ENCODE measurements at regions not wholly inside any gene's neighbourhood (a gene's known extent, or its start where the extent isn't known, plus 50 kb on each side); places are given as distances from the start of the nearest gene placed in this dataset.

DNA sequence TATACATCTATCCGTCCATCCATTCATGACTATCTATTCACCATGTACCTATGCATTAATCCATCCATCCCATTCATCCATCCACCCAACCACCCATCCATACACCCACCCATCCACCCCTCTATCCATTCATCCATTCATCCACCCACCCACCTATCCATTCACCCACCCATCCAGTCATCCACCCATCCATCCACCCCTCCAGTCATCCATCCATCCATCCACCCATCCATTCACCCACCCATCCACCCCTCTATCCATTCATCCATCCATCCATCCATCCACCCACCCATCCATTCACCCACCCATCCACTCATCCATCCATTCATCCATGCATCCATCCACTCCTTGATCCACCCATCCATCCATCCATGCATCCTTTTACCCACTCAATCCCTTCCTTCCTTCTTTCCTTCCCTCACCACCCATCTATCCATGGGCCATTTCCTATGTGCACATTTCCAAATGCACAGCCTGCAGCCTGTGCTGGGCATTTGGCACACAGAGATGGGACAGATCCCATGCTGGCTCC lies 100.8 kb upstream of the ADRA2C start:
- Histone ChIP-seq H3K36me3 (replicated peaks in 1 of 2; ENCODE audit: control insufficient read depth in 1 of 2, insufficient read depth in 2 of 2, low read length in 2 of 2) (no peaks in the 10 kb centered on the region), H3K27ac (ENCODE audit: extremely low read length, insufficient read depth, low read length) (no peak overlapping the region), H2AFZ (ENCODE audit: low read length) (no peak overlapping the region), H4K20me1 (ENCODE audit: insufficient read depth, low read length) (no peaks in the 10 kb centered on the region), H3K27me3 (ENCODE audit: control insufficient read depth in 1 of 2, insufficient read depth in 2 of 2, low read length in 2 of 2) (peaks cover 13 to 51% of the 10 kb centered on the region in 2 experiments; a peak in 4 of 5 replicates), H3K9ac (ENCODE audit: insufficient read depth, low read depth, low read length) (no peak overlapping the region), H3K4me3 (replicated peaks in 1 of 3; ENCODE audit: insufficient read depth in 1 of 3, low read depth in 2 of 3, low read length in 3 of 3) (no peak overlapping the region), H3K4me2 (ENCODE audit: low read depth, low read length) (no peak overlapping the region), H3K79me2 (ENCODE audit: insufficient read depth, low read length) (no peaks in the 10 kb centered on the region), H3K9me3 (ENCODE audit: low read length) (peaks cover 13% of the 10 kb centered on the region), H3K4me1 (ENCODE audit: insufficient read depth, low read length) (no peaks in the 10 kb centered on the region)
- POLR2A ChIA-PET = no interaction called here
- no peak for DNase-seq (ENCODE audit: low spot score)
- in situ Hi-C loops (cut with HindIII; ENCODE audit: extremely low pct_ligation_motif_present, low pct_unique_long_range_greater_than_20kb) = no loop called here
- FAIRE-seq = no peak
- 0% methylated on average over 1 of the region's 1 CpG for WGBS (ENCODE audit: low lambda C conversion rate)
- intact Hi-C loops (cut with micrococcal nuclease; ENCODE audit: unreplicated experiment) = no loop called here
- no TSS peak for BruUV-seq (replicated peaks)
- CTCF ChIA-PET (ENCODE audit: low intra/inter-chr PET ratio, low total read pairs) = no interaction called here
- TF ChIP-seq ZNF772 (CRISPR knock-in tag; IDR thresholded peaks at IDR 0.05) (no peak), MYC (CRISPR knock-in tag; IDR thresholded peaks at IDR 0.05; ENCODE audit: borderline replicate concordance) (no peak), ZMAT3 (CRISPR knock-in tag; conservative IDR thresholded peaks at IDR 0.05) (no peak), ISL2 (CRISPR knock-in tag; IDR thresholded peaks at IDR 0.05) (no peak), ZNF740 (CRISPR knock-in tag; IDR thresholded peaks at IDR 0.05) (no peak), ZNF33B (CRISPR knock-in tag; IDR thresholded peaks at IDR 0.05) (no peak), FOXA3 (CRISPR knock-in tag; IDR thresholded peaks at IDR 0.05) (no peak), ZNF577 (CRISPR knock-in tag; IDR thresholded peaks at IDR 0.05; ENCODE audit: borderline replicate concordance, low read depth) (no peak), ZNF18 (CRISPR knock-in tag; IDR thresholded peaks at IDR 0.05; ENCODE audit: insufficient replicate concordance) (no peak), HES4 (CRISPR knock-in tag; IDR thresholded peaks at IDR 0.05; ENCODE audit: borderline replicate concordance) (no peak), LCORL (IDR thresholded peaks at IDR 0.05) (no peak), LCORL (CRISPR knock-in tag; IDR thresholded peaks at IDR 0.05) (no peak), MEIS2 (CRISPR knock-in tag; IDR thresholded peaks at IDR 0.05) (no peak), ZNF496 (CRISPR knock-in tag; IDR thresholded peaks at IDR 0.05; ENCODE audit: insufficient replicate concordance) (no peak), HNF1B (CRISPR knock-in tag; IDR thresholded peaks at IDR 0.05) (no peak), ZNF546 (CRISPR knock-in tag; conservative IDR thresholded peaks at IDR 0.05) (no peak), ZBTB44 (CRISPR knock-in tag; IDR thresholded peaks at IDR 0.05) (no peak)
- TF ChIP-seq, protein P1, sequence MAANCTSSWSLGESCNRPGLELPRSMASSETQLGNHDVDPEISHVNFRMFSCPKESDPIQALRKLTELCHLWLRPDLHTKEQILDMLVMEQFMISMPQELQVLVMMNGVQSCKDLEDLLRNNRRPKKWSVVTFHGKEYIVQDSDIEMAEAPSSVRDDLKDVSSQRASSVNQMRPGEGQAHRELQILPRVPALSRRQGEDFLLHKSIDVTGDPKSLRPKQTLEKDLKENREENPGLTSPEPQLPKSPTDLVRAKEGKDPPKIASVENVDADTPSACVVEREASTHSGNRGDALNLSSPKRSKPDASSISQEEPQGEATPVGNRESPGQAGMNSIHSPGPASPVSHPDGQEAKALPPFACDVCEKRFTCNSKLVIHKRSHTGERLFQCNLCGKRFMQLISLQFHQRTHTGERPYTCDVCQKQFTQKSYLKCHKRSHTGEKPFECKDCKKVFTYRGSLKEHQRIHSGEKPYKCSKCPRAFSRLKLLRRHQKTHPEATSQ (CRISPR knock-in tag; IDR thresholded peaks at IDR 0.05; ENCODE audit: borderline replicate concordance) = no peak
- TF ChIP-seq, protein P2, sequence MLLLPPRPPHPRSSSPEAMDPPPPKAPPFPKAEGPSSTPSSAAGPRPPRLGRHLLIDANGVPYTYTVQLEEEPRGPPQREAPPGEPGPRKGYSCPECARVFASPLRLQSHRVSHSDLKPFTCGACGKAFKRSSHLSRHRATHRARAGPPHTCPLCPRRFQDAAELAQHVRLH (CRISPR knock-in tag; IDR thresholded peaks at IDR 0.05; ENCODE audit: borderline replicate concordance, low read depth) = no peak
- no peak for ATAC-seq
